WTC11 (cell line): ENCODE measurements at regions not wholly inside any gene's neighbourhood (a gene's known extent, or its start where the extent isn't known, plus 50 kb on each side); places are given as distances from the start of the nearest gene placed in this dataset.

Experiments used
- ATAC-seq: fragments of 200-7000 bp; cut with Tn5 transposase; 2 replicates; pipeline ENCODE4 v1.10.0; 2021; ENCODE audit warnings: mild to moderate bottlenecking, moderate library complexity
- CTCF ChIA-PET: fragments of 300-600 bp; sonication (Branson Sonifier 250); formaldehyde crosslinking; loops from one replicate; lab custom pipeline; 2021; ENCODE audit warnings: antibody characterized with exemption; lab: Charles Lee
- POLR2A ChIA-PET: fragments of 350-600 bp; sonication (Branson Sonifier 250); formaldehyde crosslinking; loops from one replicate; lab custom pipeline; 2021; ENCODE audit warnings: antibody characterized with exemption; lab: Charles Lee
- DNase-seq: peaks from one replicate; pipeline ENCODE4 v3.0.0; 2021; ENCODE audit warnings: low spot score
- H3K27ac Mint-ChIP-seq: 2 replicates; pipeline ENCODE4 v1.8.0; 2021; ENCODE audit warnings: mixed read lengths
- H3K27me3 Mint-ChIP-seq: 2 replicates; pipeline ENCODE4 v1.8.0; 2021; ENCODE audit warnings: low read depth, mild to moderate bottlenecking, moderate library complexity, mixed read lengths
- H3K36me3 Mint-ChIP-seq: 2 replicates; pipeline ENCODE4 v1.8.0; 2021; ENCODE audit warnings: mixed read lengths
- H3K4me1 Mint-ChIP-seq: 2 replicates; pipeline ENCODE4 v1.8.0; 2022; ENCODE audit warnings: mixed read lengths
- H3K4me3 Mint-ChIP-seq: 2 replicates; pipeline ENCODE4 v1.8.0; 2021; ENCODE audit warnings: mild to moderate bottlenecking, moderate library complexity, mixed read lengths
- H3K9me3 Mint-ChIP-seq: 2 replicates; pipeline ENCODE4 v1.8.0; 2021; ENCODE audit warnings: mixed read lengths
- FOXP1 ChIP-seq: sonication (generic); formaldehyde crosslinking; IDR thresholded peaks from 2 replicates; pipeline ENCODE4 v1.8.0; 2022; ENCODE audit warnings: missing genetic modification reagents, mild to moderate bottlenecking, moderate library complexity, borderline replicate concordance
- TF ChIP-seq, protein P1 (sequence below): sonication (generic); formaldehyde crosslinking; conservative IDR thresholded peaks from 2 replicates; pipeline ENCODE4 v1.8.1; 2023; ENCODE audit warnings: mild to moderate bottlenecking, low read depth, missing genetic modification reagents, moderate library complexity
- TF ChIP-seq, protein P2 (sequence below): sonication (generic); formaldehyde crosslinking; IDR thresholded peaks from 2 replicates; pipeline ENCODE4 v1.8.0; 2023; ENCODE audit warnings: missing genetic modification reagents, mild to moderate bottlenecking, borderline replicate concordance
- TF ChIP-seq, protein P3 (sequence below): fragments of 250-450 bp; sonication (Bioruptor Pico); IDR thresholded peaks from 2 replicates; pipeline ENCODE4 v1.8.0; 2021; ENCODE audit warnings: mild to moderate bottlenecking
- TF ChIP-seq, protein P4 (sequence below): sonication (generic); formaldehyde crosslinking; IDR thresholded peaks from 2 replicates; pipeline ENCODE4 v1.8.1; 2022; ENCODE audit warnings: missing genetic modification reagents, borderline replicate concordance
- TF ChIP-seq, protein P5 (sequence below): fragments of 250-450 bp; sonication (Bioruptor Pico); IDR thresholded peaks from 2 replicates; pipeline ENCODE4 v1.9.0; 2021; ENCODE audit warnings: mild to moderate bottlenecking
- TF ChIP-seq, protein P6 (sequence below): fragments of 200-600 bp; IDR thresholded peaks from 2 replicates; pipeline ENCODE4 v1.8.0; 2022; ENCODE audit warnings: antibody characterized with exemption
- TF ChIP-seq, protein P7 (sequence below): fragments of 250-450 bp; sonication (Bioruptor Pico); IDR thresholded peaks from 2 replicates; pipeline ENCODE4 v1.9.0; 2021; ENCODE audit warnings: mild to moderate bottlenecking

DNA sequence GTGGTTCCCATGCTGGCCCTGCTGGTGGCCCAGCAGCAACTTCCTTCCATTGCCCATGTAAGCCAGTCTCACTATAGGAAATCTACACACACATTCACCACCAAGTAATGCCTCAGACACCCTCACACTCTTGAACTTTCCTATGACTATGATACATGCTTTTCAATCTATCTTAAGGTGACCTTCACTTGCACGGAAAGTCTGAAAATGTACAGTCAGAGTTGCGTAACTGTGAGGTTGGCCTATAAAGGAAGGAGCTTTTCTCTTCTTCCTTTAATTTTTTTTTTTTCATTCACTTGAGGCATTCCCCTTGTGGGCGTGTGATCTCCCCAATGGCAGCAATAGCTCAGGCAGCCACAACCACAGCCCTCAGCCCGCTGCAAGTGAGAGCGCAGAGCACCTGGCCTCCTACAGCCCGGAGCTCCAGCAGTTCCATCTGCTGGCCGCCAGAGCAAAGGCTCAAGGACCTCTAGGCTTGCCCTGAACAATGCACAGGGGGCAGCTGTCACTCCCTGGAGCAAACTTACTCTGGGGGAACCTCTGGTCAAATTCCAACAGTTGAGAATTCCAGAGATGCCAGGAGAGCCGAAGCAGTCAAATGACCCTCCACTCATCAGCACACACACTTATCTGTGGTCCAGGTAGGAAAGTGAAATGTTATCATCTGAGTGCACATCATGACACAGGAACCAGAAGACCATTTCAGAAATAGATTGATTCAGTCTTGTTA is 123.1 kb upstream of the ADO start (continued):
- TF ChIP-seq, protein P1, sequence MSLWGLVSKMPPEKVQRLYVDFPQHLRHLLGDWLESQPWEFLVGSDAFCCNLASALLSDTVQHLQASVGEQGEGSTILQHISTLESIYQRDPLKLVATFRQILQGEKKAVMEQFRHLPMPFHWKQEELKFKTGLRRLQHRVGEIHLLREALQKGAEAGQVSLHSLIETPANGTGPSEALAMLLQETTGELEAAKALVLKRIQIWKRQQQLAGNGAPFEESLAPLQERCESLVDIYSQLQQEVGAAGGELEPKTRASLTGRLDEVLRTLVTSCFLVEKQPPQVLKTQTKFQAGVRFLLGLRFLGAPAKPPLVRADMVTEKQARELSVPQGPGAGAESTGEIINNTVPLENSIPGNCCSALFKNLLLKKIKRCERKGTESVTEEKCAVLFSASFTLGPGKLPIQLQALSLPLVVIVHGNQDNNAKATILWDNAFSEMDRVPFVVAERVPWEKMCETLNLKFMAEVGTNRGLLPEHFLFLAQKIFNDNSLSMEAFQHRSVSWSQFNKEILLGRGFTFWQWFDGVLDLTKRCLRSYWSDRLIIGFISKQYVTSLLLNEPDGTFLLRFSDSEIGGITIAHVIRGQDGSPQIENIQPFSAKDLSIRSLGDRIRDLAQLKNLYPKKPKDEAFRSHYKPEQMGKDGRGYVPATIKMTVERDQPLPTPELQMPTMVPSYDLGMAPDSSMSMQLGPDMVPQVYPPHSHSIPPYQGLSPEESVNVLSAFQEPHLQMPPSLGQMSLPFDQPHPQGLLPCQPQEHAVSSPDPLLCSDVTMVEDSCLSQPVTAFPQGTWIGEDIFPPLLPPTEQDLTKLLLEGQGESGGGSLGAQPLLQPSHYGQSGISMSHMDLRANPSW, result no peak
- TF ChIP-seq, protein P2, sequence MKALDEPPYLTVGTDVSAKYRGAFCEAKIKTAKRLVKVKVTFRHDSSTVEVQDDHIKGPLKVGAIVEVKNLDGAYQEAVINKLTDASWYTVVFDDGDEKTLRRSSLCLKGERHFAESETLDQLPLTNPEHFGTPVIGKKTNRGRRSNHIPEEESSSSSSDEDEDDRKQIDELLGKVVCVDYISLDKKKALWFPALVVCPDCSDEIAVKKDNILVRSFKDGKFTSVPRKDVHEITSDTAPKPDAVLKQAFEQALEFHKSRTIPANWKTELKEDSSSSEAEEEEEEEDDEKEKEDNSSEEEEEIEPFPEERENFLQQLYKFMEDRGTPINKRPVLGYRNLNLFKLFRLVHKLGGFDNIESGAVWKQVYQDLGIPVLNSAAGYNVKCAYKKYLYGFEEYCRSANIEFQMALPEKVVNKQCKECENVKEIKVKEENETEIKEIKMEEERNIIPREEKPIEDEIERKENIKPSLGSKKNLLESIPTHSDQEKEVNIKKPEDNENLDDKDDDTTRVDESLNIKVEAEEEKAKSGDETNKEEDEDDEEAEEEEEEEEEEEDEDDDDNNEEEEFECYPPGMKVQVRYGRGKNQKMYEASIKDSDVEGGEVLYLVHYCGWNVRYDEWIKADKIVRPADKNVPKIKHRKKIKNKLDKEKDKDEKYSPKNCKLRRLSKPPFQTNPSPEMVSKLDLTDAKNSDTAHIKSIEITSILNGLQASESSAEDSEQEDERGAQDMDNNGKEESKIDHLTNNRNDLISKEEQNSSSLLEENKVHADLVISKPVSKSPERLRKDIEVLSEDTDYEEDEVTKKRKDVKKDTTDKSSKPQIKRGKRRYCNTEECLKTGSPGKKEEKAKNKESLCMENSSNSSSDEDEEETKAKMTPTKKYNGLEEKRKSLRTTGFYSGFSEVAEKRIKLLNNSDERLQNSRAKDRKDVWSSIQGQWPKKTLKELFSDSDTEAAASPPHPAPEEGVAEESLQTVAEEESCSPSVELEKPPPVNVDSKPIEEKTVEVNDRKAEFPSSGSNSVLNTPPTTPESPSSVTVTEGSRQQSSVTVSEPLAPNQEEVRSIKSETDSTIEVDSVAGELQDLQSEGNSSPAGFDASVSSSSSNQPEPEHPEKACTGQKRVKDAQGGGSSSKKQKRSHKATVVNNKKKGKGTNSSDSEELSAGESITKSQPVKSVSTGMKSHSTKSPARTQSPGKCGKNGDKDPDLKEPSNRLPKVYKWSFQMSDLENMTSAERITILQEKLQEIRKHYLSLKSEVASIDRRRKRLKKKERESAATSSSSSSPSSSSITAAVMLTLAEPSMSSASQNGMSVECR (CRISPR knock-in tag), result no peak
- TF ChIP-seq, protein P3, sequence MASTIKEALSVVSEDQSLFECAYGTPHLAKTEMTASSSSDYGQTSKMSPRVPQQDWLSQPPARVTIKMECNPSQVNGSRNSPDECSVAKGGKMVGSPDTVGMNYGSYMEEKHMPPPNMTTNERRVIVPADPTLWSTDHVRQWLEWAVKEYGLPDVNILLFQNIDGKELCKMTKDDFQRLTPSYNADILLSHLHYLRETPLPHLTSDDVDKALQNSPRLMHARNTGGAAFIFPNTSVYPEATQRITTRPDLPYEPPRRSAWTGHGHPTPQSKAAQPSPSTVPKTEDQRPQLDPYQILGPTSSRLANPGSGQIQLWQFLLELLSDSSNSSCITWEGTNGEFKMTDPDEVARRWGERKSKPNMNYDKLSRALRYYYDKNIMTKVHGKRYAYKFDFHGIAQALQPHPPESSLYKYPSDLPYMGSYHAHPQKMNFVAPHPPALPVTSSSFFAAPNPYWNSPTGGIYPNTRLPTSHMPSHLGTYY (CRISPR knock-in tag), result no peak
- TF ChIP-seq, protein P4, sequence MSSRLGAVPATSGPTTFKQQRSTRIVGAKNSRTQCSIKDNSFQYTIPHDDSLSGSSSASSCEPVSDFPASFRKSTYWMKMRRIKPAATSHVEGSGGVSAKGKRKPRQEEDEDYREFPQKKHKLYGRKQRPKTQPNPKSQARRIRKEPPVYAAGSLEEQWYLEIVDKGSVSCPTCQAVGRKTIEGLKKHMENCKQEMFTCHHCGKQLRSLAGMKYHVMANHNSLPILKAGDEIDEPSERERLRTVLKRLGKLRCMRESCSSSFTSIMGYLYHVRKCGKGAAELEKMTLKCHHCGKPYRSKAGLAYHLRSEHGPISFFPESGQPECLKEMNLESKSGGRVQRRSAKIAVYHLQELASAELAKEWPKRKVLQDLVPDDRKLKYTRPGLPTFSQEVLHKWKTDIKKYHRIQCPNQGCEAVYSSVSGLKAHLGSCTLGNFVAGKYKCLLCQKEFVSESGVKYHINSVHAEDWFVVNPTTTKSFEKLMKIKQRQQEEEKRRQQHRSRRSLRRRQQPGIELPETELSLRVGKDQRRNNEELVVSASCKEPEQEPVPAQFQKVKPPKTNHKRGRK, result no peak
- no peak for TF ChIP-seq FOXP1

DNA sequence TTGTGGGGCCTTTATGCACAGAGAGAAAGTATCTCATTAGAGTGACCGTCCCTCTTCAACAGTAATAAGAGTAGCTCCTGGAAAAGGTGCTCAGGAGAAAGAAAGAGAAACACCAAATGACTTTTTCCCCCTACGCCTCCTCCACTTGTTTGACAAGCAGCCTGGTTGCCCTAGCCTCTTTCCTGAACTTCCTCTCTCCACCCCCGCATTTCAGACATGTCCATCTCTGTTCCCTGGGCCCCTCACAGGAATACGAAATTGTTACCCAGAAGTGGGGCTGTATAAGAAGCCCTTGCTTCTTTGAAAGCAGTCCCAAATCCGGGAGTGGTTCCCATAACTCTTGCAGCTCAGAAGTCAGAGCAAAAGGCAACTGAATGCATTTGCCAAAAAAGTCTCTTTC is 119.6 kb upstream of the ADO start:
- peaks cover 16% of the 10 kb centered on the region for H3K36me3 Mint-ChIP-seq
- peaks cover 20% of the 10 kb centered on the region for H3K9me3 Mint-ChIP-seq
- ChIA-PET CTCF (interaction anchor here (0.7 kb wide), 1 partner anchor 14 kb away, joined by 4 read pairs; no protein-coding TSS in a partner anchor), POLR2A (no interaction called here)
- no peak overlapping the region for H3K4me3 Mint-ChIP-seq
- TF ChIP-seq, protein P5, sequence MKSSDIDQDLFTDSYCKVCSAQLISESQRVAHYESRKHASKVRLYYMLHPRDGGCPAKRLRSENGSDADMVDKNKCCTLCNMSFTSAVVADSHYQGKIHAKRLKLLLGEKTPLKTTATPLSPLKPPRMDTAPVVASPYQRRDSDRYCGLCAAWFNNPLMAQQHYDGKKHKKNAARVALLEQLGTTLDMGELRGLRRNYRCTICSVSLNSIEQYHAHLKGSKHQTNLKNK (CRISPR knock-in tag), result no peak
- TF ChIP-seq, protein P6, sequence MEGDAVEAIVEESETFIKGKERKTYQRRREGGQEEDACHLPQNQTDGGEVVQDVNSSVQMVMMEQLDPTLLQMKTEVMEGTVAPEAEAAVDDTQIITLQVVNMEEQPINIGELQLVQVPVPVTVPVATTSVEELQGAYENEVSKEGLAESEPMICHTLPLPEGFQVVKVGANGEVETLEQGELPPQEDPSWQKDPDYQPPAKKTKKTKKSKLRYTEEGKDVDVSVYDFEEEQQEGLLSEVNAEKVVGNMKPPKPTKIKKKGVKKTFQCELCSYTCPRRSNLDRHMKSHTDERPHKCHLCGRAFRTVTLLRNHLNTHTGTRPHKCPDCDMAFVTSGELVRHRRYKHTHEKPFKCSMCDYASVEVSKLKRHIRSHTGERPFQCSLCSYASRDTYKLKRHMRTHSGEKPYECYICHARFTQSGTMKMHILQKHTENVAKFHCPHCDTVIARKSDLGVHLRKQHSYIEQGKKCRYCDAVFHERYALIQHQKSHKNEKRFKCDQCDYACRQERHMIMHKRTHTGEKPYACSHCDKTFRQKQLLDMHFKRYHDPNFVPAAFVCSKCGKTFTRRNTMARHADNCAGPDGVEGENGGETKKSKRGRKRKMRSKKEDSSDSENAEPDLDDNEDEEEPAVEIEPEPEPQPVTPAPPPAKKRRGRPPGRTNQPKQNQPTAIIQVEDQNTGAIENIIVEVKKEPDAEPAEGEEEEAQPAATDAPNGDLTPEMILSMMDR, result no peak
- TF ChIP-seq, protein P7, sequence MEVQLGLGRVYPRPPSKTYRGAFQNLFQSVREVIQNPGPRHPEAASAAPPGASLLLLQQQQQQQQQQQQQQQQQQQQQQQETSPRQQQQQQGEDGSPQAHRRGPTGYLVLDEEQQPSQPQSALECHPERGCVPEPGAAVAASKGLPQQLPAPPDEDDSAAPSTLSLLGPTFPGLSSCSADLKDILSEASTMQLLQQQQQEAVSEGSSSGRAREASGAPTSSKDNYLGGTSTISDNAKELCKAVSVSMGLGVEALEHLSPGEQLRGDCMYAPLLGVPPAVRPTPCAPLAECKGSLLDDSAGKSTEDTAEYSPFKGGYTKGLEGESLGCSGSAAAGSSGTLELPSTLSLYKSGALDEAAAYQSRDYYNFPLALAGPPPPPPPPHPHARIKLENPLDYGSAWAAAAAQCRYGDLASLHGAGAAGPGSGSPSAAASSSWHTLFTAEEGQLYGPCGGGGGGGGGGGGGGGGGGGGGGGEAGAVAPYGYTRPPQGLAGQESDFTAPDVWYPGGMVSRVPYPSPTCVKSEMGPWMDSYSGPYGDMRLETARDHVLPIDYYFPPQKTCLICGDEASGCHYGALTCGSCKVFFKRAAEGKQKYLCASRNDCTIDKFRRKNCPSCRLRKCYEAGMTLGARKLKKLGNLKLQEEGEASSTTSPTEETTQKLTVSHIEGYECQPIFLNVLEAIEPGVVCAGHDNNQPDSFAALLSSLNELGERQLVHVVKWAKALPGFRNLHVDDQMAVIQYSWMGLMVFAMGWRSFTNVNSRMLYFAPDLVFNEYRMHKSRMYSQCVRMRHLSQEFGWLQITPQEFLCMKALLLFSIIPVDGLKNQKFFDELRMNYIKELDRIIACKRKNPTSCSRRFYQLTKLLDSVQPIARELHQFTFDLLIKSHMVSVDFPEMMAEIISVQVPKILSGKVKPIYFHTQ, result no peak
- H3K27me3 Mint-ChIP-seq, result 0 out of 2 replicates have a peak, but pooled peaks cover 4% of the 10 kb centered on the region
- ATAC-seq, result no peak
- no peak for DNase-seq
- H3K4me1 Mint-ChIP-seq, result peaks cover 13% of the 10 kb centered on the region
- no peak overlapping the region for H3K27ac Mint-ChIP-seq
